Astrocyte (in vitro differentiated cells and primary cell): ENCODE measurements at regions not wholly inside any gene's neighbourhood (a gene's known extent, or its start where the extent isn't known, plus 50 kb on each side); places are given as distances from the start of the nearest gene placed in this dataset.

Experiments used
- DNase-seq: peaks from one replicate; pipeline ENCODE4 v3.0.0-alpha.2; 2010; ENCODE audit warnings: low read depth
- FAIRE-seq: peaks from 2 replicates; lab custom pipeline; 2011; peaks lifted over from hg19 to GRCh38; lab: Jason Lieb, UNC
- H2AFZ ChIP-seq: 2 replicates; pipeline ENCODE4 v1.6.0; 2012; ENCODE audit warnings: low read depth, low read length, inconsistent platforms
- H3K27ac ChIP-seq: 2 replicates; pipeline ENCODE4 v1.5.1; 2011; ENCODE audit warnings: low read depth, low read length, inconsistent platforms
- H3K27me3 ChIP-seq: 2 replicates; pipeline ENCODE4 v1.6.0; 2011; ENCODE audit warnings: low read length, inconsistent platforms; ENCODE audit not compliant: insufficient read depth
- H3K36me3 ChIP-seq: 2 replicates; pipeline ENCODE4 v1.5.1; 2011; ENCODE audit warnings: low read length, inconsistent platforms; ENCODE audit not compliant: insufficient read depth
- H3K4me1 ChIP-seq: 2 replicates; pipeline ENCODE4 v1.5.1; 2011; ENCODE audit warnings: low read length, inconsistent platforms; ENCODE audit not compliant: insufficient read depth
- H3K4me2 ChIP-seq: 2 replicates; pipeline ENCODE4 v1.6.0; 2012; ENCODE audit warnings: low read length, inconsistent platforms
- H3K4me3 ChIP-seq: 2 replicates; pipeline ENCODE4 v1.5.1; 2011; ENCODE audit warnings: low read depth, mild to moderate bottlenecking, low read length, inconsistent platforms; ENCODE audit not compliant: insufficient read depth
- H3K79me2 ChIP-seq: 2 replicates; pipeline ENCODE4 v1.6.0; 2012; ENCODE audit warnings: mild to moderate bottlenecking, low read length, inconsistent platforms; ENCODE audit not compliant: insufficient read depth
- H3K9ac ChIP-seq: 2 replicates; pipeline ENCODE4 v1.6.0; 2012; ENCODE audit warnings: mild to moderate bottlenecking, low read length, inconsistent platforms
- H3K9me3 ChIP-seq: 2 replicates; pipeline ENCODE4 v1.5.1; 2012; ENCODE audit warnings: low read depth, mild to moderate bottlenecking, low read length, inconsistent platforms; ENCODE audit not compliant: insufficient read depth
- H4K20me1 ChIP-seq: 2 replicates; pipeline ENCODE4 v1.6.0; 2012; ENCODE audit warnings: low read length, inconsistent platforms; ENCODE audit not compliant: insufficient read depth
- H3K27ac Mint-ChIP-seq: one replicate; pipeline ENCODE4 v1.8.0; 2021; ENCODE audit warnings: mild to moderate bottlenecking, mixed read lengths; ENCODE audit not compliant: unreplicated experiment
- H3K27me3 Mint-ChIP-seq: one replicate; pipeline ENCODE4 v1.8.0; 2021; ENCODE audit warnings: low read depth, mixed read lengths; ENCODE audit not compliant: unreplicated experiment
- H3K36me3 Mint-ChIP-seq: one replicate; pipeline ENCODE4 v1.8.0; 2021; ENCODE audit warnings: low read depth, mixed read lengths; ENCODE audit not compliant: unreplicated experiment
- H3K4me1 Mint-ChIP-seq: one replicate; pipeline ENCODE4 v1.8.0; 2021; ENCODE audit warnings: low read depth, mixed read lengths; ENCODE audit not compliant: unreplicated experiment
- H3K4me3 Mint-ChIP-seq: one replicate; pipeline ENCODE4 v1.8.0; 2021; ENCODE audit warnings: mild to moderate bottlenecking, moderate library complexity, mixed read lengths; ENCODE audit not compliant: unreplicated experiment
- H3K9me3 Mint-ChIP-seq: one replicate; pipeline ENCODE4 v1.8.0; 2021; ENCODE audit warnings: mild to moderate bottlenecking, mixed read lengths; ENCODE audit not compliant: unreplicated experiment
- EZH2 ChIP-seq: IDR thresholded peaks from 2 replicates; pipeline ENCODE4 v1.6.1; 2012; ENCODE audit warnings: mild to moderate bottlenecking, low read length, inconsistent platforms; ENCODE audit not compliant: insufficient read depth
- TF ChIP-seq, protein P1 (sequence below): IDR thresholded peaks from 2 replicates; pipeline ENCODE4 v1.5.1; 2011; ENCODE audit warnings: low read depth, mild to moderate bottlenecking, inconsistent platforms, low read length, moderate library complexity; ENCODE audit not compliant: insufficient read depth

DNA sequence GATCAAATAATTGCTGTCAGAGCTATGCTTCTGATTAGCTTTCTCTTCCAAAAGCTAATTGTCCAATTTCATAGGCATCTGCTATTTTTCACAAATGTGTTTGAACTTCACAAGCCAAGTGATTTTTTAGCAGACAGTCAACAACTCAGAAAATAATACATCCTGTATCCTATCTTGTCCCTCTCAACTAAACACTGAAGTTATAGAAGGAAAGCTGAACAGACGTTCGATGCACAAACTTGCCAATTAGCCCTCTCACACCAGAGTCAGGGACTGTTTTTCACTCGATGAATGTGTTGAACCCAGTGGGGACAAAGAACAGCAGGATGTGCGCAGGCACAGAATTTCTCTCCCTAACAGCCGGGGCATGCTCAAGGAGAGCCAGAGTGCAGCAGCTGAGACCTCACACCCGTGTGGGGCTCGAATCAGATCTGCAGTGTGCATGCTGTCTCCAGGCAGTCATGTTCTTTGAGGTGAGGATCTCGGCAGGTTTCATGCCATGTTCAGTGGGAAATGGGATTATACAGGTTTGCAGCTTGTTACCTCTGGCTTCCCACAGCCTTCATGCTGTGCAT is 246.7 kb upstream of the SDK2 start:
- Histone ChIP-seq H3K4me1 (no peaks in the 10 kb centered on the region), H3K27me3 (no peaks in the 10 kb centered on the region), H3K9ac (no peak overlapping the region), H3K36me3 (no peaks in the 10 kb centered on the region), H3K4me2 (no peak overlapping the region), H2AFZ (no peak overlapping the region), H3K4me3 (no peak overlapping the region), H4K20me1 (no peaks in the 10 kb centered on the region), H3K9me3 (no peaks in the 10 kb centered on the region), H3K79me2 (no peaks in the 10 kb centered on the region), H3K27ac (no peak overlapping the region)
- DNase-seq (no peak), FAIRE-seq (no peak)
- H3K36me3 Mint-ChIP-seq, result peaks cover 4% of the 10 kb centered on the region
- peaks cover 64% of the 10 kb centered on the region for H3K27me3 Mint-ChIP-seq
- no peak for TF ChIP-seq EZH2
- TF ChIP-seq, protein P1, sequence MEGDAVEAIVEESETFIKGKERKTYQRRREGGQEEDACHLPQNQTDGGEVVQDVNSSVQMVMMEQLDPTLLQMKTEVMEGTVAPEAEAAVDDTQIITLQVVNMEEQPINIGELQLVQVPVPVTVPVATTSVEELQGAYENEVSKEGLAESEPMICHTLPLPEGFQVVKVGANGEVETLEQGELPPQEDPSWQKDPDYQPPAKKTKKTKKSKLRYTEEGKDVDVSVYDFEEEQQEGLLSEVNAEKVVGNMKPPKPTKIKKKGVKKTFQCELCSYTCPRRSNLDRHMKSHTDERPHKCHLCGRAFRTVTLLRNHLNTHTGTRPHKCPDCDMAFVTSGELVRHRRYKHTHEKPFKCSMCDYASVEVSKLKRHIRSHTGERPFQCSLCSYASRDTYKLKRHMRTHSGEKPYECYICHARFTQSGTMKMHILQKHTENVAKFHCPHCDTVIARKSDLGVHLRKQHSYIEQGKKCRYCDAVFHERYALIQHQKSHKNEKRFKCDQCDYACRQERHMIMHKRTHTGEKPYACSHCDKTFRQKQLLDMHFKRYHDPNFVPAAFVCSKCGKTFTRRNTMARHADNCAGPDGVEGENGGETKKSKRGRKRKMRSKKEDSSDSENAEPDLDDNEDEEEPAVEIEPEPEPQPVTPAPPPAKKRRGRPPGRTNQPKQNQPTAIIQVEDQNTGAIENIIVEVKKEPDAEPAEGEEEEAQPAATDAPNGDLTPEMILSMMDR, result no peak
- H3K4me3 Mint-ChIP-seq, result no peak overlapping the region
- H3K27ac Mint-ChIP-seq, result no peak overlapping the region
- peaks cover 20% of the 10 kb centered on the region for H3K9me3 Mint-ChIP-seq
- no peaks in the 10 kb centered on the region for H3K4me1 Mint-ChIP-seq

DNA sequence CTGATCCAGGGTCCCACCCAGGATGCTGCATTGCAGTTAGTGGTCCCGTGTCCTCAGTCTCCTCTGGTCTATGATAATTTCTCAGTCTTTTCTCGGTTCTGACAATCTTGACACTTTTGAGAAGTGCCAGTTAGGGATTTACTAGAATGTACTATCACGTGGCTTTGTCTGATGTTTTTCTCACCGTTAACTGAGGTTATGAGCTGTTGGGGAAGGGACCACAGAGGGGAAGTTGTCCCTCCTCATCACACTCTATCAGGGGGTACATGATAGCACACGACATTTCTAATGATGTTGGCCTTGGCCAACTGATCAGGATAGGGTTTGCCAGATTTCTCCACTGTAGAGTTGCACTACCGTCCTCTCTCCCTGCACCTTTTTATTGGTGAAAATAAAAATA is 250.9 kb upstream of the SDK2 start:
- Histone ChIP-seq H3K4me1 (no peaks in the 10 kb centered on the region), H3K27me3 (no peaks in the 10 kb centered on the region), H2AFZ (no peak overlapping the region), H3K9ac (no peak overlapping the region), H3K4me2 (no peak overlapping the region), H4K20me1 (no peaks in the 10 kb centered on the region), H3K27ac (no peak overlapping the region), H3K4me3 (no peak overlapping the region), H3K36me3 (no peaks in the 10 kb centered on the region), H3K79me2 (no peaks in the 10 kb centered on the region), H3K9me3 (no peaks in the 10 kb centered on the region)
- peaks cover 76% of the 10 kb centered on the region for H3K27me3 Mint-ChIP-seq
- DNase-seq (no peak), FAIRE-seq (no peak)
- TF ChIP-seq, protein P1, result no peak
- no peak for TF ChIP-seq EZH2
- no peak overlapping the region for H3K4me3 Mint-ChIP-seq
- H3K36me3 Mint-ChIP-seq, result peaks cover 2% of the 10 kb centered on the region
- H3K27ac Mint-ChIP-seq, result no peak overlapping the region
- H3K9me3 Mint-ChIP-seq, result peaks cover 15% of the 10 kb centered on the region
- H3K4me1 Mint-ChIP-seq, result no peaks in the 10 kb centered on the region

DNA sequence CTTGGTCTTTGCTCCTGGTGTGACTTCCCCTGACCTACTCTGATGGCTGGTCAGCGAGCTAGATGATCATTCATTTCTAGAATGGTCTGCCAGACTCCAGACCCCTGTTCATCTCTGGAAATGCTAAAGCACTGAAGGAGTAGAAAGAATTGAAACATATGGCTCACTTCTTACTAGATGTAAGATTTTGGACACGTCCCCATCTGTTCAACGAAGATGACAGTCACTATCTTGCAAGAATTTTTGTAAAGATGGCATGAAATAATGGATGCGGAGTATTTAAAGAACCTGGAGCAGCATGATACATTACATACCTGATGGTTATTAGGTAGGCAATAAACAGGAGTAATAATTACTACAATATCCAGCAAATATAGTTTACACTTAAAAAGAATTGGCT is 252.7 kb upstream of the SDK2 start:
- TF ChIP-seq, protein P1, result no peak
- no peak for TF ChIP-seq EZH2
- Mint-ChIP-seq H3K27ac (no peak overlapping the region), H3K4me3 (no peak overlapping the region), H3K27me3 (peaks cover 87% of the 10 kb centered on the region), H3K36me3 (no peaks in the 10 kb centered on the region), H3K9me3 (peaks cover 13% of the 10 kb centered on the region), H3K4me1 (peaks cover 2% of the 10 kb centered on the region)
- H3K4me1 ChIP-seq, result no peaks in the 10 kb centered on the region
- no peak overlapping the region for H3K4me2 ChIP-seq
- H3K27me3 ChIP-seq, result peaks cover 6% of the 10 kb centered on the region
- no peaks in the 10 kb centered on the region for H3K36me3 ChIP-seq
- no peak overlapping the region for H3K9ac ChIP-seq
- no peaks in the 10 kb centered on the region for H4K20me1 ChIP-seq
- DNase-seq (no peak), FAIRE-seq (no peak)
- H3K79me2 ChIP-seq, result no peaks in the 10 kb centered on the region
- H3K4me3 ChIP-seq, result no peak overlapping the region
- no peak overlapping the region for H3K27ac ChIP-seq
- no peak overlapping the region for H2AFZ ChIP-seq
- H3K9me3 ChIP-seq, result no peaks in the 10 kb centered on the region
